Activated T-helper 1 cell treated with anti-CD3 and anti-CD28 coated beads, Interleukin-2, amount 50 U/mL, for 16 hours (primary cell): ENCODE measurements at regions not wholly inside any gene's neighbourhood (a gene's known extent, or its start where the extent isn't known, plus 50 kb on each side); places are given as distances from the start of the nearest gene placed in this dataset.

ENCODE experiments used
- DNase-seq, 2 donors: peaks; one replicate each; pipeline ENCODE4 v3.0.0-alpha.2; 2020; ENCODE audit warnings: low read depth in 1 of 2, low spot score in 1 of 2

GRCh38 chr5:68406767-68407241, 191.2 kb downstream of the PIK3R1 start:
- no peak for DNase-seq

- DNase-seq = no peak
These were observed 192.0 kb downstream of the PIK3R1 start for GRCh38 chr5:68407311-68408239.

- DNase-seq = no peak
These were observed 192.9 kb downstream of the PIK3R1 start for GRCh38 chr5:68408345-68408871.

GRCh38 chr5:68409259-68409658, 193.7 kb downstream of the PIK3R1 start:
- no peak for DNase-seq

- DNase-seq = no peak
These were observed 195.6 kb downstream of the PIK3R1 start for GRCh38 chr5:68411161-68411560.

- DNase-seq = no peak
These were observed 199.9 kb downstream of the PIK3R1 start for GRCh38 chr5:68415177-68416085.

- no peak for DNase-seq
These were observed 201.2 kb downstream of the PIK3R1 start for GRCh38 chr5:68416714-68417113.

- DNase-seq = no peak
These were observed 202.6 kb downstream of the PIK3R1 start for GRCh38 chr5:68418201-68418600.

GRCh38 chr5:68418680-68419079, 203.1 kb downstream of the PIK3R1 start:
- no peak for DNase-seq

- DNase-seq = no peak
These were observed 203.6 kb downstream of the PIK3R1 start for GRCh38 chr5:68419081-68419636.

- DNase-seq = no peak
These were observed 204.3 kb downstream of the PIK3R1 start for GRCh38 chr5:68419637-68420452.

GRCh38 chr5:68420476-68421344, 205.2 kb downstream of the PIK3R1 start:
- no peak for DNase-seq

GRCh38 chr5:68421485-68422220, 206.1 kb downstream of the PIK3R1 start:
- no peak for DNase-seq

- DNase-seq = no peak
These were observed 207.7 kb downstream of the PIK3R1 start for GRCh38 chr5:68423154-68423811.

GRCh38 chr5:68424799-68425537, 209.4 kb downstream of the PIK3R1 start:
- no peak for DNase-seq

GRCh38 chr5:68426586-68426985, 211.0 kb downstream of the PIK3R1 start:
- DNase-seq = no peak

GRCh38 chr5:68428231-68428811, 212.8 kb downstream of the PIK3R1 start:
- DNase-seq = no peak
